ENCODE measurements at regions not wholly inside any gene's neighbourhood (a gene's known extent, or its start where the extent isn't known, plus 50 kb on each side); places are given as distances from the start of the nearest gene placed in this dataset.

DNA sequence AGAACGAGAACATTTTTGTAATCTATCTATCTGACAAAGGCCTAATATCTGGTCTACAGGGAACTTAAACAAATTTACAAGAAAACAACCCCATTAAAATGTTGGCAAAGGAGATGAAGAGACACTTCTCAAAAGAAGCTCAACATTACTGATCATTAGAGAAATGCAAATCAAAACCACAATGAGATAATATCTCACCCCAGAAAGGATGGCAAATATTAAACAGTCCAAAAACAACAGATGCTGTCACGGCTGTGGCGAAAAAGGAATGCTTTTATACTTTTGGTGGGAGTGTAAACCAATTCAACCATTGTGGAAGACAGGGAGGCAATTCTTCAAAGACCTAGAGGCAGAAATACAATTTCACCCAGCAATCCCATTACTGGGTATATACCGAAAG lies 2284.8 kb downstream of the ARAP2 start:
- TF ChIP-seq GATA3 (IDR thresholded peaks at IDR 0.05; ENCODE audit: low read depth, low read length) (no peak), GATA2 (IDR thresholded peaks at IDR 0.05; ENCODE audit: low read depth, low read length) (no peak)

All from SH-SY5Y (cell line).